ENCODE measurements at regions not wholly inside any gene's neighbourhood (a gene's known extent, or its start where the extent isn't known, plus 50 kb on each side); places are given as distances from the start of the nearest gene placed in this dataset.

GRCh38 chr12:124621296-124621660 lies 53.9 kb upstream of the NCOR2 start:
- no peak for TF ChIP-seq ZNF302 (CRISPR knock-in tag; IDR thresholded peaks at IDR 0.05)
- no peak for TF ChIP-seq CTCF (IDR thresholded peaks at IDR 0.05)
- no peak for TF ChIP-seq CHD2 (IDR thresholded peaks at IDR 0.05; ENCODE audit: low read length, partially characterized antibody)
- no peak for TF ChIP-seq PHF8 (IDR thresholded peaks at IDR 0.05; ENCODE audit: borderline replicate concordance, low read depth)
- TF ChIP-seq JUNB (IDR thresholded peaks at IDR 0.05): no peak
- no peak for TF ChIP-seq NFE2L2 (conservative IDR thresholded peaks at IDR 0.05; ENCODE audit: low read length)
- no peak for TF ChIP-seq RNF2 (IDR thresholded peaks at IDR 0.05; ENCODE audit: borderline replicate concordance, low read depth)
- no peak for TF ChIP-seq POLR2A (IDR thresholded peaks at IDR 0.05; ENCODE audit: low read length)
- TF ChIP-seq SREBF2 (IDR thresholded peaks at IDR 0.05): no peak
- TF ChIP-seq EP300 (IDR thresholded peaks at IDR 0.05): no peak
- TF ChIP-seq, protein P1, sequence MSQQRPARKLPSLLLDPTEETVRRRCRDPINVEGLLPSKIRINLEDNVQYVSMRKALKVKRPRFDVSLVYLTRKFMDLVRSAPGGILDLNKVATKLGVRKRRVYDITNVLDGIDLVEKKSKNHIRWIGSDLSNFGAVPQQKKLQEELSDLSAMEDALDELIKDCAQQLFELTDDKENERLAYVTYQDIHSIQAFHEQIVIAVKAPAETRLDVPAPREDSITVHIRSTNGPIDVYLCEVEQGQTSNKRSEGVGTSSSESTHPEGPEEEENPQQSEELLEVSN (IDR thresholded peaks at IDR 0.05; ENCODE audit: borderline replicate concordance, low read depth): no peak
- TF ChIP-seq, protein P2, sequence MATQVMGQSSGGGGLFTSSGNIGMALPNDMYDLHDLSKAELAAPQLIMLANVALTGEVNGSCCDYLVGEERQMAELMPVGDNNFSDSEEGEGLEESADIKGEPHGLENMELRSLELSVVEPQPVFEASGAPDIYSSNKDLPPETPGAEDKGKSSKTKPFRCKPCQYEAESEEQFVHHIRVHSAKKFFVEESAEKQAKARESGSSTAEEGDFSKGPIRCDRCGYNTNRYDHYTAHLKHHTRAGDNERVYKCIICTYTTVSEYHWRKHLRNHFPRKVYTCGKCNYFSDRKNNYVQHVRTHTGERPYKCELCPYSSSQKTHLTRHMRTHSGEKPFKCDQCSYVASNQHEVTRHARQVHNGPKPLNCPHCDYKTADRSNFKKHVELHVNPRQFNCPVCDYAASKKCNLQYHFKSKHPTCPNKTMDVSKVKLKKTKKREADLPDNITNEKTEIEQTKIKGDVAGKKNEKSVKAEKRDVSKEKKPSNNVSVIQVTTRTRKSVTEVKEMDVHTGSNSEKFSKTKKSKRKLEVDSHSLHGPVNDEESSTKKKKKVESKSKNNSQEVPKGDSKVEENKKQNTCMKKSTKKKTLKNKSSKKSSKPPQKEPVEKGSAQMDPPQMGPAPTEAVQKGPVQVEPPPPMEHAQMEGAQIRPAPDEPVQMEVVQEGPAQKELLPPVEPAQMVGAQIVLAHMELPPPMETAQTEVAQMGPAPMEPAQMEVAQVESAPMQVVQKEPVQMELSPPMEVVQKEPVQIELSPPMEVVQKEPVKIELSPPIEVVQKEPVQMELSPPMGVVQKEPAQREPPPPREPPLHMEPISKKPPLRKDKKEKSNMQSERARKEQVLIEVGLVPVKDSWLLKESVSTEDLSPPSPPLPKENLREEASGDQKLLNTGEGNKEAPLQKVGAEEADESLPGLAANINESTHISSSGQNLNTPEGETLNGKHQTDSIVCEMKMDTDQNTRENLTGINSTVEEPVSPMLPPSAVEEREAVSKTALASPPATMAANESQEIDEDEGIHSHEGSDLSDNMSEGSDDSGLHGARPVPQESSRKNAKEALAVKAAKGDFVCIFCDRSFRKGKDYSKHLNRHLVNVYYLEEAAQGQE (IDR thresholded peaks at IDR 0.05): no peak
- no peak for TF ChIP-seq CBX8 (IDR thresholded peaks at IDR 0.05)

Data from A549 (cell line).